ENCODE measurements at regions not wholly inside any gene's neighbourhood (a gene's known extent, or its start where the extent isn't known, plus 50 kb on each side); places are given as distances from the start of the nearest gene placed in this dataset.

GRCh38 chr10:85535926-85536325, 830.7 kb downstream of the GRID1 start:
- Histone ChIP-seq H3K27ac (ENCODE audit: insufficient read depth, low read length) (no peak overlapping the region), H4K91ac (ENCODE audit: insufficient read depth, low read depth, low read length) (no peak overlapping the region), H2BK15ac (ENCODE audit: low read depth, low read length) (no peak overlapping the region), H2BK120ac (ENCODE audit: low read depth, low read length) (no peak overlapping the region), H3K4me2 (ENCODE audit: low read depth, low read length) (no peak overlapping the region), H3K4ac (ENCODE audit: low read depth, low read length) (no peak overlapping the region), H3K18ac (ENCODE audit: low read depth, low read length) (no peak overlapping the region), H3K14ac (replicated peaks; ENCODE audit: low read depth, low read length) (no peak overlapping the region), H4K20me1 (ENCODE audit: insufficient read depth, low read length) (no peaks in the 10 kb centered on the region), H4K5ac (ENCODE audit: low read depth, low read length) (no peak overlapping the region), H3K4me1 (ENCODE audit: control insufficient read depth, insufficient read depth, low read length) (no peaks in the 10 kb centered on the region), H3K56ac (ENCODE audit: extremely low read depth, insufficient read depth, low read length) (no peak overlapping the region), H3K23ac (ENCODE audit: low read depth, low read length) (no peak overlapping the region), H3K36me3 (ENCODE audit: control insufficient read depth, insufficient read depth, low read length) (no peaks in the 10 kb centered on the region), H2AK5ac (ENCODE audit: low read depth, low read length) (no peak overlapping the region), H3K9ac (ENCODE audit: low read depth, low read length) (no peak overlapping the region), H3K79me1 (ENCODE audit: low read depth in 1 of 2, low read length in 2 of 2) (no peaks in the 10 kb centered on the region), H2AFZ (replicated peaks; ENCODE audit: low read length, poor library complexity) (no peak overlapping the region), H2BK5ac (ENCODE audit: low read depth, low read length, poor library complexity, severe bottlenecking) (no peak overlapping the region), H3K4me3 (ENCODE audit: insufficient read depth, low read depth, low read length) (no peak overlapping the region), H4K8ac (ENCODE audit: low read depth in 2 of 2, low read length in 2 of 2) (no peak overlapping the region), H2BK20ac (ENCODE audit: low read depth, low read length) (no peak overlapping the region), H2AK9ac (replicated peaks; ENCODE audit: low read depth, low read length, poor library complexity) (no peak overlapping the region), H3K9me3 (ENCODE audit: control insufficient read depth, insufficient read depth, low read length) (peaks cover 10% of the 10 kb centered on the region), H3K27me3 (ENCODE audit: control insufficient read depth, insufficient read depth, low read length) (no peaks in the 10 kb centered on the region), H3K9me1 (ENCODE audit: insufficient read depth, low read length) (no peaks in the 10 kb centered on the region)
- DNase-seq: no peak
- intact Hi-C loops (cut with micrococcal nuclease) (no loop called here), in situ Hi-C loops (cut with MboI; ENCODE audit: low sequenced_read_pairs) (no loop called here), dilution Hi-C loops (cut with HindIII; ENCODE audit: low sequenced_read_pairs, unreplicated experiment) (no loop called here)
- CTCF ChIA-PET: no interaction called here
- POLR2A ChIA-PET (ENCODE audit: unreplicated experiment): no interaction called here
- BruUV-seq (replicated peaks): no TSS peak
- ATAC-seq (ENCODE audit: low read depth): no peak
- no peak for TF ChIP-seq MXI1 (IDR thresholded peaks at IDR 0.05; ENCODE audit: borderline replicate concordance, low read depth, low read length)
- no peak for TF ChIP-seq CTCF (conservative IDR thresholded peaks at IDR 0.05; ENCODE audit: low read depth, low read length)
- TF ChIP-seq CHD1 (IDR thresholded peaks at IDR 0.05; ENCODE audit: low read depth, low read length): no peak
- TF ChIP-seq MAZ (IDR thresholded peaks at IDR 0.05; ENCODE audit: borderline replicate concordance, low read depth, low read length): no peak
- no peak for TF ChIP-seq ELK1 (IDR thresholded peaks at IDR 0.05; ENCODE audit: borderline replicate concordance, low read depth, low read length)
- TF ChIP-seq BHLHE40 (IDR thresholded peaks at IDR 0.05; ENCODE audit: low read depth, low read length): no peak
- no peak for TF ChIP-seq CEBPB (IDR thresholded peaks at IDR 0.05; ENCODE audit: low read depth, low read length)
- no peak for TF ChIP-seq FOS (IDR thresholded peaks at IDR 0.05; ENCODE audit: low read depth, low read length)
- TF ChIP-seq USF2 (IDR thresholded peaks at IDR 0.05; ENCODE audit: low read depth, low read length): no peak
- TF ChIP-seq MAFK (IDR thresholded peaks at IDR 0.05; ENCODE audit: low read depth, low read length): no peak
- no peak for TF ChIP-seq RFX5 (IDR thresholded peaks at IDR 0.05; ENCODE audit: low read depth, low read length)
- no peak for TF ChIP-seq RAD21 (IDR thresholded peaks at IDR 0.05; ENCODE audit: low read length)
- TF ChIP-seq NFE2L2 (IDR thresholded peaks at IDR 0.05; ENCODE audit: low read depth, low read length): no peak
- no peak for TF ChIP-seq SMC3 (IDR thresholded peaks at IDR 0.05; ENCODE audit: low read depth, low read length)
- TF ChIP-seq RCOR1 (IDR thresholded peaks at IDR 0.05; ENCODE audit: insufficient replicate concordance, low read length): no peak
- TF ChIP-seq POLR2A (IDR thresholded peaks at IDR 0.05; ENCODE audit: low read depth, low read length): no peak
